Glutamatergic neuron (in vitro differentiated cells): ENCODE measurements at regions not wholly inside any gene's neighbourhood (a gene's known extent, or its start where the extent isn't known, plus 50 kb on each side); places are given as distances from the start of the nearest gene placed in this dataset.

Experiments
- DNase-seq: peaks from one replicate; pipeline ENCODE4 v3.0.0; 2022
- H3K27ac Mint-ChIP-seq: one replicate; pipeline ENCODE4 v1.8.0; 2020; ENCODE audit warnings: mild to moderate bottlenecking, mixed read lengths, inconsistent platforms; ENCODE audit not compliant: unreplicated experiment
- H3K27me3 Mint-ChIP-seq: one replicate; pipeline ENCODE4 v1.8.0; 2020; ENCODE audit warnings: mild to moderate bottlenecking, moderate library complexity, mixed read lengths, inconsistent platforms; ENCODE audit not compliant: unreplicated experiment
- H3K36me3 Mint-ChIP-seq: one replicate; pipeline ENCODE4 v1.8.0; 2020; ENCODE audit warnings: mild to moderate bottlenecking, mixed read lengths, inconsistent platforms; ENCODE audit not compliant: unreplicated experiment
- H3K4me1 Mint-ChIP-seq: one replicate; pipeline ENCODE4 v1.8.0; 2020; ENCODE audit warnings: mild to moderate bottlenecking, low read depth, mixed read lengths, inconsistent platforms; ENCODE audit not compliant: unreplicated experiment
- H3K4me3 Mint-ChIP-seq: one replicate; pipeline ENCODE4 v1.8.0; 2020; ENCODE audit warnings: mild to moderate bottlenecking, mixed read lengths, inconsistent platforms; ENCODE audit not compliant: unreplicated experiment
- H3K9me3 Mint-ChIP-seq: one replicate; pipeline ENCODE4 v1.8.0; 2020; ENCODE audit warnings: mild to moderate bottlenecking, moderate library complexity, mixed read lengths, inconsistent platforms; ENCODE audit not compliant: unreplicated experiment
- TF ChIP-seq, protein P1 (sequence below): fragments of 200-600 bp; sonication (generic); IDR thresholded peaks from one replicate; pipeline ENCODE4 v1.5.0; 2021; ENCODE audit not compliant: partially characterized antibody, unreplicated experiment

DNA sequence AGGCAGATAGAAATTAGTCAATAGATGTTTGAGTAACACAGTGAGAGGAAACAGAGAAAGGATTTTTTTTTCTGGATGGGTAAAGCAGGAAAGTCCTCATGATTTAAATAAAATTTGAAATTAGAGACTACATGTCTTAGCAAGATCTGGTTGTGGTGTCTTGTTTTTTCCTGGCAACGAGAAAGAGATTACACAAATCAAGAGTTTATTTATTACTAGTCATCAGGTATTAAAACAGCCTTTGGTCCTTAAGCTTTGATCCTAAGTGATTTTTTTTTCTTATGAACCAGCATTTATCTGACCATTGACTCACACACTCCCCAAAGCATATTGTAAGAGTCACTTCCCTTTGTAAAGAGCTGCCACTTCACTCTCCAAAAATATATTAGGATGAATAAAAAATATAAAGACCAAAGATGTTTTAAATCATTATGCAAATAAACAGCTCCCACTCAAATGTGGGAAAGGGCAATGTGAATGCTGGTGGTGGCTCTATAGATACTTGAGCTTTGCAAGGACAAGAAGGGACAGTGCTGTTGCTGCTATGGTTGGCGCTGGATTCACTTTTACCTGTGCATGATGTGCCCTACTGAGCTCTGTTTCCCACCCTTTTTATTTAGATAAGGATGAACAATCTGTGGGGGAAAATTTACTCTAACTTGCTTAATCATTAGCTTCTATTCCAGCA is 1726.5 kb downstream of the MAT2B start:
- no peak for DNase-seq
- no peaks in the 10 kb centered on the region for H3K36me3 Mint-ChIP-seq
- H3K27ac Mint-ChIP-seq, result no peak overlapping the region
- peaks cover 3% of the 10 kb centered on the region for H3K9me3 Mint-ChIP-seq
- no peak overlapping the region for H3K4me3 Mint-ChIP-seq
- peaks cover 2% of the 10 kb centered on the region for H3K4me1 Mint-ChIP-seq
- TF ChIP-seq, protein P1, sequence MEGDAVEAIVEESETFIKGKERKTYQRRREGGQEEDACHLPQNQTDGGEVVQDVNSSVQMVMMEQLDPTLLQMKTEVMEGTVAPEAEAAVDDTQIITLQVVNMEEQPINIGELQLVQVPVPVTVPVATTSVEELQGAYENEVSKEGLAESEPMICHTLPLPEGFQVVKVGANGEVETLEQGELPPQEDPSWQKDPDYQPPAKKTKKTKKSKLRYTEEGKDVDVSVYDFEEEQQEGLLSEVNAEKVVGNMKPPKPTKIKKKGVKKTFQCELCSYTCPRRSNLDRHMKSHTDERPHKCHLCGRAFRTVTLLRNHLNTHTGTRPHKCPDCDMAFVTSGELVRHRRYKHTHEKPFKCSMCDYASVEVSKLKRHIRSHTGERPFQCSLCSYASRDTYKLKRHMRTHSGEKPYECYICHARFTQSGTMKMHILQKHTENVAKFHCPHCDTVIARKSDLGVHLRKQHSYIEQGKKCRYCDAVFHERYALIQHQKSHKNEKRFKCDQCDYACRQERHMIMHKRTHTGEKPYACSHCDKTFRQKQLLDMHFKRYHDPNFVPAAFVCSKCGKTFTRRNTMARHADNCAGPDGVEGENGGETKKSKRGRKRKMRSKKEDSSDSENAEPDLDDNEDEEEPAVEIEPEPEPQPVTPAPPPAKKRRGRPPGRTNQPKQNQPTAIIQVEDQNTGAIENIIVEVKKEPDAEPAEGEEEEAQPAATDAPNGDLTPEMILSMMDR, result no peak
- no peaks in the 10 kb centered on the region for H3K27me3 Mint-ChIP-seq

DNA sequence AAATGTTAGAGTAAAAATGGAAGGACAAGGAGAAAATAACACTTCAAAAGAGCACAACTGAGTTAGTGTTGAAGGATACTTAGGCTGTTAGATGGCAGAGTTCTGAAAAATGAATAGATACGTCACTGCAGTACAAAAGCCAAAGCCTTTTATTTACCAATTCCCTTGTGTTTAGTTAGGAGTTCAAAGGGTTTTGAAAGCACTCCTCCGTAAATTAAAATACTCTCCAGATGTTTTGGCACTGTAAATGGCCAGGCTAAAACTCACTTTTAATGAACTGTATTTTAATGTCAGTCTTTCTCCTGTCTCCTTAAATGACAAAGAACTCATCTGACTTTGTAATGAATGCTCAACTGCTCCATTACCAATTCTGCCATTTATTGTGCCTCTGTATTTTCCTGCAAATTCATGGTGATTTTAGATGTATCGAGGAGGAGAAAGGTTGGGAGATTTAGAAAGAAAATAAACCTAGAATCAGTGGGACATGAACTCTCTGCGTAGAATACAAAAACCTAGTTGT is 1727.2 kb downstream of the MAT2B start:
- TF ChIP-seq, protein P1, result no peak
- H3K9me3 Mint-ChIP-seq, result peaks cover 3% of the 10 kb centered on the region
- no peak overlapping the region for H3K27ac Mint-ChIP-seq
- no peak overlapping the region for H3K4me3 Mint-ChIP-seq
- no peaks in the 10 kb centered on the region for H3K36me3 Mint-ChIP-seq
- DNase-seq, result no peak
- no peaks in the 10 kb centered on the region for H3K27me3 Mint-ChIP-seq
- peaks cover 2% of the 10 kb centered on the region for H3K4me1 Mint-ChIP-seq

DNA sequence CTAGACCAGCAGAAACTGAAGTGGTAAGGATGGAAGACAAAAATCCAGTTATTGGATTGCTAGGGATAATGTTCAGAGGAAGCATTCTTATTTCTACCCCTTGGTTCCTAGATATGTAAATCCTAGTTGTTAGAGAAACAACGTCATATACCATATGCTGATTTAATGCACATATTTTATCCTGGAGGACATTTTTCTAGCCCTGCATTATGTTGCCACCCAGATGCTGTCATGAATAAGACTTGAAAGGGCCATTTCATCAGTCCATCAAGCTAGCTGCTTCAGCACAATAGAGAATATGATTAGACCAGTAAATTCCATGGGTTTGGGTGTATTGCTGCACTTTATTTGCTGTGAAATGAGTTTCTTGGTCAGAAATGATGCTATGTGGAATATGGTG is 1736.4 kb downstream of the MAT2B start:
- H3K27ac Mint-ChIP-seq, result no peak overlapping the region
- TF ChIP-seq, protein P1, result no peak
- no peak for DNase-seq
- H3K36me3 Mint-ChIP-seq, result no peaks in the 10 kb centered on the region
- no peaks in the 10 kb centered on the region for H3K4me1 Mint-ChIP-seq
- no peaks in the 10 kb centered on the region for H3K27me3 Mint-ChIP-seq
- no peak overlapping the region for H3K4me3 Mint-ChIP-seq
- H3K9me3 Mint-ChIP-seq, result no peaks in the 10 kb centered on the region

DNA sequence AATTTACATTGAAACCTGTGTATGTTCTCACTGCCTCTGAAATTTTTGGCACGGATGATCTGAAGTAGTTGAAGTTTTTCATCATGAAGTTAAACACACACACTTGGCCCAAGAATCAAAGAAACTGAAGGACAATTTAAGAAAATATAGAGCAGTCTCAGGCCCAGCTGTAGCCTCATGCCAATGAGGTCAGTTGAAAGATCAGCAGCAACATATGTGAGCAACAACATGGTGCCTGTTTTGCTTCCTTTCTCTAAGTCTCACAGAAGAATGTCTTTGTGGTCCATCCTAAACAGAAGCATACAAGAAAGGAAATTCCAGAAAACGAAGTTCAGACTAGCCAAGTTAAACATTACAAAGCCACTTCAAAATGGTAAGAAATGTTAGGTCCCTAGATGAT is 1737.2 kb downstream of the MAT2B start:
- DNase-seq, result no peak
- no peak overlapping the region for H3K4me3 Mint-ChIP-seq
- no peaks in the 10 kb centered on the region for H3K9me3 Mint-ChIP-seq
- TF ChIP-seq, protein P1, result no peak
- H3K27me3 Mint-ChIP-seq, result no peaks in the 10 kb centered on the region
- H3K27ac Mint-ChIP-seq, result no peak overlapping the region
- no peaks in the 10 kb centered on the region for H3K36me3 Mint-ChIP-seq
- no peaks in the 10 kb centered on the region for H3K4me1 Mint-ChIP-seq

DNA sequence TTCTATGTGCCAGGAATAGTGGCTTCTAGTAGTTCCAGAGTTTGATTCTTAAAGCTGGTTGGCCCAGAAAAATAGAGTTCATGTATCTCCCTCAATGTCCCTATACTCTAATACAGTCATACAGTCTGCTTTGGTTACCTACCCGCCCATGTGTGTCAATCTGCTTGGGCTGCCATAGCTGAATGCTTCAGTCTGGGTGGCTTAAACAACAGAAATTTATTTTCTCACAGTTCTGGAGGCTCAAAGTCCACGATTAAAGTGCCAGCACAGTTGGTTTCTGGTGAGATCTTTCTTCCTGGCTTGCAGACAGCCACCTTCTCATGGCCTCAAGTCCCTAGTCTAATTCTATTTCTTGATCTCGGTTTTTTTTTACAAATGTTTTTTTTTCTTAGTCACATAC is 1739.0 kb downstream of the MAT2B start:
- H3K9me3 Mint-ChIP-seq, result no peaks in the 10 kb centered on the region

More for the DNA sequence above, 1739.0 kb downstream of the MAT2B start:
- no peak for DNase-seq
- H3K27me3 Mint-ChIP-seq, result no peaks in the 10 kb centered on the region
- no peaks in the 10 kb centered on the region for H3K4me1 Mint-ChIP-seq
- no peak overlapping the region for H3K4me3 Mint-ChIP-seq
- TF ChIP-seq, protein P1, result no peak
- H3K27ac Mint-ChIP-seq, result no peak overlapping the region
- no peaks in the 10 kb centered on the region for H3K36me3 Mint-ChIP-seq
